Activated CD4-positive, alpha-beta T cell treated with anti-CD3 and anti-CD28 coated beads, Interleukin-2, amount 10 ng/mL, durations not matched to agents 24 days and 14 days (primary cell): ENCODE measurements at regions not wholly inside any gene's neighbourhood (a gene's known extent, or its start where the extent isn't known, plus 50 kb on each side); places are given as distances from the start of the nearest gene placed in this dataset.

Experiments used
- DNase-seq: peaks from one replicate; pipeline ENCODE4 v3.0.0; 2022
- H3K27ac Mint-ChIP-seq: one replicate; pipeline ENCODE4 v1.8.0; 2022; ENCODE audit warnings: mild to moderate bottlenecking, mixed read lengths
- H3K27me3 Mint-ChIP-seq: one replicate; pipeline ENCODE4 v1.8.0; 2022; ENCODE audit warnings: mixed read lengths
- H3K36me3 Mint-ChIP-seq: one replicate; pipeline ENCODE4 v1.8.0; 2022; ENCODE audit warnings: low read depth, mild to moderate bottlenecking, mixed read lengths
- H3K4me1 Mint-ChIP-seq: one replicate; pipeline ENCODE4 v1.8.0; 2021; ENCODE audit warnings: mixed read lengths
- H3K4me3 Mint-ChIP-seq: one replicate; pipeline ENCODE4 v1.8.0; 2022; ENCODE audit warnings: mild to moderate bottlenecking, moderate library complexity, mixed read lengths
- H3K9me3 Mint-ChIP-seq: one replicate; pipeline ENCODE4 v1.8.0; 2021; ENCODE audit warnings: mixed read lengths
- intact Hi-C: fragments of 100-400 bp; cut with micrococcal nuclease; formaldehyde crosslinking; loops from one replicate; pipeline ENCODE4 v1.15.1; 2023

GRCh38 chr2:16003809-16004208 lies 63.5 kb downstream of the MYCN start:
- no peaks in the 10 kb centered on the region for H3K4me1 Mint-ChIP-seq
- no peak overlapping the region for H3K4me3 Mint-ChIP-seq
- no peaks in the 10 kb centered on the region for H3K36me3 Mint-ChIP-seq
- DNase-seq: no peak
- no peaks in the 10 kb centered on the region for H3K27me3 Mint-ChIP-seq
- no peak overlapping the region for H3K27ac Mint-ChIP-seq
- intact Hi-C loops: no loop called here
- H3K9me3 Mint-ChIP-seq: no peaks in the 10 kb centered on the region

DNA sequence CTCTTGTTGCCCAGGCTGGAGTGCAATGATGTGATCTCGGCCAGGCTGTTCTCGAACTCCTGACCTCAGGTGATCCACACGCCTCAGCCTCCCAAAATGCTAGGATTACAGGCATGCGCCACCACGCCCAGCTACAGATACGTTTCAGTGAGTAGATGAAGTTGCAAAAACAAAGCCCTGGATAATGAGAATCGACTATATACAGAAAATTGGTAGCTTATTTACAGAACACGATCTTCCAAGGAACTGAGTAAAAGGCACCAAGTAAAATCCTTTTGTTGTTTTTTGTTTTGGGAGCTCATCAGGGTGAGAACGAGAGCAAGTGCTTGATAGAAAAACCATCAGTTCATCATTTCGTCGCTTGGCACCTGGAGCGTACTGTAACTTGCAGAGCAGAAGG lies 62.8 kb downstream of the MYCN start:
- intact Hi-C loops: no loop called here
- Mint-ChIP-seq H3K9me3 (no peaks in the 10 kb centered on the region), H3K36me3 (no peaks in the 10 kb centered on the region), H3K4me1 (no peaks in the 10 kb centered on the region), H3K27ac (no peak overlapping the region), H3K27me3 (no peaks in the 10 kb centered on the region), H3K4me3 (no peak overlapping the region)
- DNase-seq: no peak

GRCh38 chr2:16002575-16002974 lies 62.2 kb downstream of the MYCN start:
- Mint-ChIP-seq H3K27me3 (no peaks in the 10 kb centered on the region), H3K27ac (no peak overlapping the region), H3K4me3 (no peak overlapping the region), H3K36me3 (no peaks in the 10 kb centered on the region), H3K9me3 (no peaks in the 10 kb centered on the region), H3K4me1 (no peaks in the 10 kb centered on the region)
- intact Hi-C loops: no loop called here
- DNase-seq: no peak

GRCh38 chr2:16002144-16002543 lies 61.8 kb downstream of the MYCN start:
- no peaks in the 10 kb centered on the region for H3K27me3 Mint-ChIP-seq
- no peaks in the 10 kb centered on the region for H3K9me3 Mint-ChIP-seq
- H3K4me1 Mint-ChIP-seq: no peaks in the 10 kb centered on the region
- intact Hi-C loops: no loop called here
- DNase-seq: no peak
- no peak overlapping the region for H3K27ac Mint-ChIP-seq
- no peaks in the 10 kb centered on the region for H3K36me3 Mint-ChIP-seq
- H3K4me3 Mint-ChIP-seq: no peak overlapping the region

DNA sequence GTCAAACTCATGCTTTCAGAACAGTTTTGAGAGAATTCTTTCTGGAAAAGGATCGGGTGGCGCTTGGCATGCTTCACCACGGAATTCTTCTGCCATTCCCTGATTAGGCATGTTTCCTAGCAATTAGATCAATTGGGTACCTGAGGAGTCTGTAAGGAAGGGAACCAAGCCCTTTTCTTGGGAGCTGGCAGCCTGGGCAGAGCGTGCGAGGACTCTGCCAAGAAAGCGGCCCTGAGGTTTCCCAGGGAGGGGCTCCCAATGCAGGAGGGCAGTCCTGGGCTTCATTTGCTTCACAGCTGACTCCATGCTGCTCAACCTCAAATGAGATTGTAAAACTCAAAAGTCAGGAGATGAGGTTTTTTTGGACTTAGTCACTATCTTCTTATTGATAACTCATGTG lies 60.3 kb downstream of the MYCN start:
- H3K27me3 Mint-ChIP-seq: no peaks in the 10 kb centered on the region
- H3K9me3 Mint-ChIP-seq: no peaks in the 10 kb centered on the region
- intact Hi-C loops: no loop called here
- no peak for DNase-seq
- no peak overlapping the region for H3K4me3 Mint-ChIP-seq
- H3K27ac Mint-ChIP-seq: no peak overlapping the region
- no peaks in the 10 kb centered on the region for H3K36me3 Mint-ChIP-seq
- H3K4me1 Mint-ChIP-seq: no peaks in the 10 kb centered on the region

DNA sequence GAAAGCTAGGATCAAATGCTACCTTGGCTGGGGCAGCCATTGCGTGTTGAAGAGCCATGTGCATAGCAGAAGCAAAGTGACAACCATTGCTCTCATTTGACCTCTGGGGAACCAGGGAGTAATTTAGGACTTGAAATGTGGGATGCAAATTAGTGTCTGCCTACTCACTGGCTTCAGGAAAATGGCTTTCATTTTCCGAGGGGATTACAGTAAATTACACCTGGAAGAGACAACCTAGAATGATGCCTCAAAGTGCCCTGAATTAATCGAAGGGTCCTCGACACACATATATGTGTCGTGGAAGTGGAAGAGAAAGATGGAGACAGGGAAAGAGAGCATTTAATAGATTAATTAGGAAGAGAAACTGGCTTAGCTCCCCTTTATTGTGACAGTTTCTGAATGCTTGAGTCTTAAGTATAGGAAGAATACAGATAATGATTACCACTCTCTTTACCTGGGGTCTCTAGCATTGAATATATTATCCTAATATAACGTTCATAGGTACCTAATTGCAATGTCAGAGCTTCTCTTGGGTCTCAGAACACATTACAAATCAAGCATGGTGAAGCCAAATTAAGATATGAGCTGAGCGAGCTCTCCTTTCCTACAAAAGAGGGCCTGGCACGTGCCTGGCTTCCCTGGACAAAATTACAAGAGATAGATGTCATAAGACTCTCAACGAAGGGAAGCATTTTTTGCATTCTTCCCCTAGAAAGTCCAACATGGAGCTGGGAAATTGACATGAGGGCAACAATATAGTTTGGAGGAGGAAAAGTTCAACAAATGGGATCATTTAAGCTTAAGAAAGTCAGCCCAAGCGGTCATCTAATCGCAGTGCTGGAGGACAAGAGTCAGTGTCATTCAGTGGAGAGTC lies 59.5 kb downstream of the MYCN start:
- H3K9me3 Mint-ChIP-seq: no peaks in the 10 kb centered on the region
- H3K27ac Mint-ChIP-seq: no peak overlapping the region
- no peaks in the 10 kb centered on the region for H3K4me1 Mint-ChIP-seq
- no peak overlapping the region for H3K4me3 Mint-ChIP-seq
- no peaks in the 10 kb centered on the region for H3K27me3 Mint-ChIP-seq
- intact Hi-C loops: no loop called here
- no peaks in the 10 kb centered on the region for H3K36me3 Mint-ChIP-seq
- DNase-seq: no peak

- no peak overlapping the region for H3K27ac Mint-ChIP-seq
- intact Hi-C loops: no loop called here
- no peak overlapping the region for H3K4me3 Mint-ChIP-seq
- no peaks in the 10 kb centered on the region for H3K27me3 Mint-ChIP-seq
- no peaks in the 10 kb centered on the region for H3K4me1 Mint-ChIP-seq
- DNase-seq: no peak
- no peaks in the 10 kb centered on the region for H3K9me3 Mint-ChIP-seq
- no peaks in the 10 kb centered on the region for H3K36me3 Mint-ChIP-seq
These were observed 57.5 kb downstream of the MYCN start for GRCh38 chr2:15997728-15998280.

DNA sequence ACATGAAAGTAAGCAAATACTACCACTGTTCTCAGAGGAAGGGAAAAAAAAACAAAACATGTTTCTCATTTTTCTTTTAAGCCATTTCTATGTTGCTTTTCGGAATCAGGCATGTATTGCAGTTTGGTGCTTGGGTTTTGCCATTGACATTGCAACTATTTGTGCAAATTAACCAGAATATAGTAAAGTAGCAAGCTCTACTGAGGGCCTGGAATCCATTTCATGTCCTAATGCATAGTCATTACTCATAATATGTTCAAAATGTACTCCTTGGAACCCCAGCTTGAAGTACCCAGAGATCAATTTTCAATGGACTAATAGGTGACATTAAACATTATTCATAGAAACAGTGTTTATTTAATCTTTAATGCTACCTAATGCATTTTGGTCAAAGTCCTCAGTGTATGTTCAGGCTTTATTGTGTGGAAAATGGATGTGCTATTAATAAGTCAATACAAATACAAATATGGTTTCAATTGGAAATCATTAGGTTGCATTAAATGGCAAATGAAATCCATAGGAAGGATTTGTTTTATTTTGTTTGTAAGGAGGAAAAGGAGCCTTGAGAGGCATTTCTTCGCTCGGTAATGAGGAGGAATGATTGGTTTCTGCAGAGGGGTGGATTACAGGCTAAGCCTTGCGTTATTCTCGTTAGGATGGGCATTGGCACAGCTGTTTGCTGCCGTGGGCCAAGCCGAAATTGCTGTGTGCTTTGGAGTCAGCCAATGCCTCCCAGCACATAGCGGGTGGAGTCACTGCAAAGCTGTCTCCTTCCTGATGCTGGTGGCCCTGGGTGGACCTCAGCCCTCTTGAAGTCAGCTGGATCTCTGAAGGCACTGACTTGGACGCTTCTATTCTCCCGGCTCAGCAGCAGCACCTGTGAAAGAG lies 56.4 kb downstream of the MYCN start:
- intact Hi-C loops: no loop called here
- Mint-ChIP-seq H3K27ac (no peak overlapping the region), H3K4me1 (no peaks in the 10 kb centered on the region), H3K4me3 (no peak overlapping the region), H3K36me3 (no peaks in the 10 kb centered on the region), H3K9me3 (no peaks in the 10 kb centered on the region), H3K27me3 (no peaks in the 10 kb centered on the region)
- no peak for DNase-seq
